Gastroesophageal sphincter (tissue), 4 donors: ENCODE measurements at regions not wholly inside any gene's neighbourhood (a gene's known extent, or its start where the extent isn't known, plus 50 kb on each side); places are given as distances from the start of the nearest gene placed in this dataset.

Experiments used
- ATAC-seq: fragments of 150-250 bp; one replicate; pipeline ENCODE4 v1.9.1; 2016; ENCODE audit warnings: mild to moderate bottlenecking, moderate library complexity
- H3K27ac ChIP-seq, 4 donors: fragments of 200-600 bp; sonication (generic) in 3 of 4; 1 replicate in 3 of 4; 2 replicates in 1 of 4; pipeline ENCODE4 v1.5.1; 2016 to 2019
- H3K27me3 ChIP-seq: fragments of 200-600 bp; sonication (generic); one replicate; pipeline ENCODE4 v1.5.1; 2019
- H3K36me3 ChIP-seq, 2 donors: fragments of 200-600 bp; sonication (generic); one replicate each; pipeline ENCODE4 v1.5.1; 2019; ENCODE audit warnings: control low read depth in 1 of 2
- H3K4me1 ChIP-seq, 3 donors: fragments of 200-600 bp; sonication (generic); 1 replicate in 2 of 3; 2 replicates in 1 of 3; pipeline ENCODE4 v1.5.1; 2016 to 2019; ENCODE audit warnings: control low read depth in 2 of 3
- H3K4me3 ChIP-seq, 2 donors: fragments of 200-600 bp; sonication (generic); one replicate each; pipeline ENCODE4 v1.5.1; 2019; ENCODE audit warnings: mild to moderate bottlenecking in 1 of 2, moderate library complexity in 1 of 2
- H3K9me3 ChIP-seq, 3 donors: fragments of 200-600 bp; sonication (generic); one replicate each; pipeline ENCODE4 v1.5.1; 2017 to 2019; ENCODE audit warnings: control low read depth in 2 of 3
- CTCF ChIP-seq, 4 experiments: fragments of 200-600 bp in 2 of 4; fragments of 450-650 bp in 2 of 4; sonication (generic) in 1 of 4; IDR thresholded peaks; one replicate each; pipeline ENCODE4 v1.5.1; 2017 to 2019; ENCODE audit warnings: antibody characterized with exemption in 4 of 4, mild to moderate bottlenecking in 2 of 4, moderate library complexity in 2 of 4
- EP300 ChIP-seq: sonication (generic); formaldehyde crosslinking; IDR thresholded peaks from one replicate; pipeline ENCODE4 v1.6.1; 2017; ENCODE audit warnings: antibody characterized with exemption, mild to moderate bottlenecking
- POLR2A ChIP-seq, 2 donors: fragments of 450-650 bp; IDR thresholded peaks; one replicate each; pipeline ENCODE4 v1.6.1; 2017; ENCODE audit warnings: antibody characterized with exemption in 2 of 2, mild to moderate bottlenecking in 2 of 2, moderate library complexity in 1 of 2
- POLR2AphosphoS5 ChIP-seq: sonication (generic); formaldehyde crosslinking; IDR thresholded peaks from one replicate; pipeline ENCODE4 v1.6.1; 2017; ENCODE audit warnings: antibody characterized with exemption
- WGBS, 2 donors: methylation state at CpG; one replicate each; pipeline ENCODE4 v1.1.5; 2018; ENCODE audit warnings: low coverage in 1 of 2; 5-methylcytosine and 5-hydroxymethylcytosine counted together

DNA sequence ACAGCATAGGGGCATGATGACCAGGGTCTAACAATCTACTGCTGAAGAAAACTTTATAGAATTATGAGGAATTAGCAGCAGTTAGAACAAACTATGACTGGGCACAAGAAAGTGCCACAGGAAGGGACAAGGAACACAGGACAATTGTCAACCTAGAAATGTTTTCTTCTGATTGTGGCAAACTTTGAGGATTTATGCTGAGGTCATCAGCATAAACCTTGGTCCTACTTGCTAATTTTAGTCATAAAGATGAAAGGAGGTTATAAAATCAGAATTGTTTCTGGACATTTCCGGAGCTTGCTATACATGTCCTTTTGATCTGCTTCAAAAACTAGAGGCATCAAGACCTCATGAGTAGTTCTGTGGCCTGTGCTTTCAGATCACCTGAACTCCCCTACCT is 446.6 kb upstream of the THBS1 start:
- no peaks in the 10 kb centered on the region for H3K36me3 ChIP-seq
- 100% methylated on average over 1 of the region's 1 CpG; no CpG with 5 or more reads in 1 of the 2 donors for WGBS, 2 donors
- peaks cover 3 to 23% (median 4%) of the 10 kb centered on the region in 3 donors for H3K4me1 ChIP-seq
- no peaks in the 10 kb centered on the region for H3K27me3 ChIP-seq
- no peak overlapping the region for H3K4me3 ChIP-seq
- peak overlapping the region; percentile 44 to 86 (median 68) for H3K27ac ChIP-seq
- TF ChIP-seq CTCF (IDR thresholded peaks at IDR 0.05) (no peak), POLR2AphosphoS5 (no peak), POLR2A (IDR thresholded peaks at IDR 0.05) (no peak), EP300 (no peak)
- no peaks in the 10 kb centered on the region for H3K9me3 ChIP-seq
- ATAC-seq = no peak

DNA sequence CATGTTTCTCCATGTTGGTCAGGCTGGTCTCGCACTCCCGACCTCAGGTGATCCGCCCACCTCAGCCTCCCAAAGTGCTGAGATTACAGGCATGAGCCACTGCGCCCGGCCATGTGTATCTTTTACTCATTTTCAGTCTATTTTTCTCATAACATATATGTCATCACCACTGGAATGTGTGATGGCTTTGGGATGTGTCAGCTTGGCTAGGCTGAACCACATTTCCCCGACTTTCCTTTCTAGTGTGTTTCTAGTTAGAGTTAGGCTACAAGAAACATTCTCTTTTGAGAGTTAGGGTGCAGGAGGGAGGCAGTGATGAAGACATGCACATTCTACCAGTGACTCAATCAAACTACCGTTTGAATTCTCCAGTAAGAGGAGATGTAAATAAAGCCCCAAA is 444.9 kb upstream of the THBS1 start:
- H3K4me3 ChIP-seq = no peak overlapping the region
- H3K27me3 ChIP-seq = no peaks in the 10 kb centered on the region
- H3K36me3 ChIP-seq = no peaks in the 10 kb centered on the region
- ATAC-seq = no peak
- H3K9me3 ChIP-seq = no peaks in the 10 kb centered on the region
- peak overlapping the region in 2 of 4 donors; percentile 1 to 13 for H3K27ac ChIP-seq
- peaks cover 3 to 23% (median 4%) of the 10 kb centered on the region in 3 donors for H3K4me1 ChIP-seq
- WGBS, 2 donors = 41 to 85% methylated on average over 2 to 7 of the region's 7 CpGs
- TF ChIP-seq CTCF (IDR thresholded peaks at IDR 0.05) (no peak), EP300 (no peak), POLR2AphosphoS5 (no peak), POLR2A (IDR thresholded peaks at IDR 0.05) (no peak)

- Histone ChIP-seq H3K27ac (no peak overlapping the region), H3K9me3 (no peaks in the 10 kb centered on the region), H3K36me3 (no peaks in the 10 kb centered on the region), H3K4me1 (peaks cover 0 to 6% (median 1%) of the 10 kb centered on the region in 3 donors), H3K27me3 (no peaks in the 10 kb centered on the region), H3K4me3 (no peak overlapping the region)
- ATAC-seq = no peak
- TF ChIP-seq POLR2AphosphoS5 (no peak), EP300 (no peak), CTCF (IDR thresholded peaks at IDR 0.05) (no peak), POLR2A (IDR thresholded peaks at IDR 0.05) (no peak)
- 42 to 74% methylated on average over 2 of the region's 2 CpGs for WGBS, 2 donors
Observed at GRCh38 chr15:39139431-39140059, 441.3 kb upstream of the THBS1 start.

GRCh38 chr15:39140060-39140604 is 440.7 kb upstream of the THBS1 start:
- WGBS, 2 donors = 22 to 47% methylated on average over 1 to 3 of the region's 3 CpGs

More at GRCh38 chr15:39140060-39140604, 440.7 kb upstream of the THBS1 start:
- no peaks in the 10 kb centered on the region for H3K27me3 ChIP-seq
- H3K36me3 ChIP-seq = no peaks in the 10 kb centered on the region
- H3K27ac ChIP-seq = no peak overlapping the region
- no peak overlapping the region for H3K4me3 ChIP-seq
- TF ChIP-seq POLR2A (IDR thresholded peaks at IDR 0.05) (no peak), CTCF (IDR thresholded peaks at IDR 0.05) (no peak), POLR2AphosphoS5 (no peak), EP300 (no peak)
- ATAC-seq = no peak
- no peaks in the 10 kb centered on the region for H3K9me3 ChIP-seq
- peaks cover 0 to 12% (median 6%) of the 10 kb centered on the region in 3 donors for H3K4me1 ChIP-seq
